B cell (primary cell): ENCODE measurements at regions not wholly inside any gene's neighbourhood (a gene's known extent, or its start where the extent isn't known, plus 50 kb on each side); places are given as distances from the start of the nearest gene placed in this dataset.

Experiments
- ATAC-seq: fragments of 200-7000 bp; cut with Tn5 transposase; one replicate; pipeline ENCODE4 v1.10.0; 2021; ENCODE audit warnings: low read depth, mild to moderate bottlenecking, moderate number of reproducible peaks, moderate library complexity
- CTCF ChIA-PET: fragments of 350-600 bp; sonication (Branson Sonifier 250); formaldehyde crosslinking; loops from one replicate; lab custom pipeline; 2021; ENCODE audit warnings: antibody characterized with exemption, inconsistent platforms; lab: Charles Lee
- POLR2A ChIA-PET: fragments of 350-600 bp; sonication (Branson Sonifier 250); formaldehyde crosslinking; loops from one replicate; lab custom pipeline; 2021; ENCODE audit warnings: antibody characterized with exemption; lab: Charles Lee
- DNase-seq: peaks from one replicate; pipeline ENCODE4 v3.0.0; 2013
- H2AFZ ChIP-seq: 2 replicates; pipeline ENCODE4 v1.6.1; 2012; ENCODE audit warnings: mild to moderate bottlenecking, low read depth, low read length; ENCODE audit not compliant: insufficient read depth, poor library complexity, severe bottlenecking
- H3K27ac ChIP-seq, 2 donors: 1 replicate in 1 of 2; 2 replicates in 1 of 2; pipeline ENCODE4 v1.5.1; 2012 to 2013; ENCODE audit warnings: low read length in 2 of 2, mild to moderate bottlenecking in 2 of 2, moderate library complexity in 1 of 2
- H3K27me3 ChIP-seq, 4 experiments: fragments of 200-600 bp in 1 of 4; sonication (generic) in 1 of 4; replicated peaks in 1 of 4; 1 replicate in 2 of 4; 2 replicates in 2 of 4; pipeline versions ENCODE4 v1.6.1 to v1.7.0; 2013 to 2016; ENCODE audit warnings: low read length in 3 of 4, mild to moderate bottlenecking in 2 of 4, mixed read lengths in 1 of 4, moderate library complexity in 1 of 4; ENCODE audit not compliant: insufficient read depth in 4 of 4, control insufficient read depth in 3 of 4; ENCODE audit errors: control extremely low read depth in 1 of 4
- H3K36me3 ChIP-seq, 2 experiments: replicated peaks in 1 of 2; 1 replicate in 1 of 2; 2 replicates in 1 of 2; pipeline versions ENCODE4 v1.6.1 to v1.7.1; 2013; ENCODE audit warnings: low read length in 1 of 2; ENCODE audit not compliant: insufficient read depth in 2 of 2, control insufficient read depth in 1 of 2; ENCODE audit errors: control extremely low read depth in 1 of 2, extremely low read depth in 1 of 2
- H3K4me1 ChIP-seq, 2 donors: fragments of 200-600 bp in 1 of 2; sonication (generic) in 1 of 2; 1 replicate in 1 of 2; 2 replicates in 1 of 2; pipeline versions ENCODE4 v1.5.1 to v1.6.1; 2013 to 2017; ENCODE audit warnings: low read length in 2 of 2; ENCODE audit not compliant: control insufficient read depth in 2 of 2, insufficient read depth in 2 of 2
- H3K4me2 ChIP-seq: replicated peaks from 2 replicates; pipeline ENCODE3; 2012; ENCODE audit warnings: mild to moderate bottlenecking, low read depth, low read length; ENCODE audit not compliant: poor library complexity, severe bottlenecking
- H3K4me3 ChIP-seq, 5 experiments: fragments of 200-600 bp in 1 of 5; sonication (generic) in 1 of 5; 1 replicate in 3 of 5; 2 replicates in 2 of 5; pipeline versions ENCODE4 v1.5.1 to v1.7.0; 2011 to 2016; ENCODE audit warnings: low read length in 4 of 5, mild to moderate bottlenecking in 4 of 5, low read depth in 2 of 5, control low read depth in 1 of 5, moderate library complexity in 1 of 5; ENCODE audit not compliant: insufficient read depth in 1 of 5; ENCODE audit errors: control extremely low read depth in 1 of 5, extremely low read depth in 1 of 5
- H3K79me2 ChIP-seq: fragments of 200-600 bp; sonication (generic); one replicate; pipeline ENCODE4 v1.6.0; 2016; ENCODE audit warnings: low read length; ENCODE audit not compliant: control insufficient read depth, insufficient read depth
- H3K9ac ChIP-seq: fragments of 200-600 bp; sonication (generic); 2 replicates; pipeline ENCODE4 v1.6.1; 2017; ENCODE audit warnings: mild to moderate bottlenecking, low read length, moderate library complexity
- H3K9me3 ChIP-seq, 3 donors: one replicate each; pipeline versions ENCODE4 v1.6.1 to v1.7.1; 2013; ENCODE audit warnings: low read length in 2 of 3; ENCODE audit not compliant: control insufficient read depth in 2 of 3, insufficient read depth in 1 of 3; ENCODE audit errors: control extremely low read depth in 1 of 3
- H4K20me1 ChIP-seq: 2 replicates; pipeline ENCODE4 v1.6.0; 2012; ENCODE audit warnings: mild to moderate bottlenecking, low read length; ENCODE audit not compliant: insufficient read depth, control insufficient read depth, poor library complexity, severe bottlenecking
- H3K27ac Mint-ChIP-seq: one replicate; pipeline ENCODE4 v1.8.0; 2021; ENCODE audit warnings: mixed read lengths
- H3K27me3 Mint-ChIP-seq: one replicate; pipeline ENCODE4 v1.8.0; 2021; ENCODE audit warnings: mixed read lengths
- H3K4me1 Mint-ChIP-seq: one replicate; pipeline ENCODE4 v1.8.0; 2021; ENCODE audit warnings: mixed read lengths
- H3K4me3 Mint-ChIP-seq: one replicate; pipeline ENCODE4 v1.8.0; 2021; ENCODE audit warnings: mixed read lengths
- H3K9me3 Mint-ChIP-seq: one replicate; pipeline ENCODE4 v1.8.0; 2022; ENCODE audit warnings: mixed read lengths; ENCODE audit not compliant: insufficient read depth
- EZH2 ChIP-seq: IDR thresholded peaks from 2 replicates; pipeline ENCODE4 v1.6.1; 2012; ENCODE audit warnings: borderline replicate concordance, low read depth, mild to moderate bottlenecking, moderate library complexity, low read length; ENCODE audit not compliant: insufficient read depth, poor library complexity, severe bottlenecking
- WGBS: methylation state at CpG from one replicate; pipeline ENCODE4 v1.1.5; 2013; ENCODE audit warnings: missing lambda C conversion rate; ENCODE audit not compliant: insufficient coverage; 5-methylcytosine and 5-hydroxymethylcytosine counted together
- intact Hi-C: fragments of 100-400 bp; cut with micrococcal nuclease; formaldehyde crosslinking; loops from one replicate; pipeline ENCODE4 v1.10.0; 2022
- TF ChIP-seq, protein P1 (sequence below): fragments of 200-600 bp; IDR thresholded peaks from one replicate; pipeline ENCODE4 v1.8.0; 2022; ENCODE audit warnings: antibody characterized with exemption, mild to moderate bottlenecking

DNA sequence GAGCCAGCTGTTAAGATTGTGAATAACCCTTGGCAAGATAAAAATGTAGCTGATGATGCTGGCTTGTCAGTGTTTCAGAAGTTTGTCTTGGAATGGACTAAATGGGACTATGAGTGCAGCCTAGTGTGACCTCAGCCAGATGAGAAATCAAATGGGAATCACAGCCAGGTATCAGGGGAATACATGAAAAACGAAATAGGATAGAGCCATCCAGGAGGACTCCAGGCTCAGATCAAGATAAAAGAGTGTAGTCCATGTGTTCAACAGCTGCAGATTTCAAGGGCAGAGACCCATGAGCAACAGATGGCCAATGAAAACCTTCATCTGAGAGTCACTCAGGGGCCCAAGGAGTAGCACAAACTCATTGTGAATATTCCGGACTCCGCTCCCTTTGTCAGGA lies 1080.9 kb upstream of the CADM2 start:
- Histone ChIP-seq H4K20me1 (no peaks in the 10 kb centered on the region), H3K4me3 (no peak overlapping the region), H3K27me3 (no peaks in the 10 kb centered on the region), H3K9ac (no peak overlapping the region), H3K4me1 (no peaks in the 10 kb centered on the region), H3K9me3 (peaks cover 0 to 2% (median 1%) of the 10 kb centered on the region in 3 donors), H3K27ac (no peak overlapping the region), H3K79me2 (no peaks in the 10 kb centered on the region), H2AFZ (no peak overlapping the region), H3K36me3 (no peaks in the 10 kb centered on the region), H3K4me2 (no peak overlapping the region)
- DNase-seq = no peak
- Mint-ChIP-seq H3K4me3 (no peak overlapping the region), H3K9me3 (peaks cover 2% of the 10 kb centered on the region), H3K27ac (no peak overlapping the region), H3K27me3 (no peaks in the 10 kb centered on the region), H3K4me1 (no peaks in the 10 kb centered on the region)
- ChIA-PET POLR2A (no interaction called here), CTCF (no interaction called here)
- ATAC-seq = no peak
- intact Hi-C loops = no loop called here
- WGBS = 59% methylated on average over 1 of the region's 3 CpGs
- TF ChIP-seq, protein P1, sequence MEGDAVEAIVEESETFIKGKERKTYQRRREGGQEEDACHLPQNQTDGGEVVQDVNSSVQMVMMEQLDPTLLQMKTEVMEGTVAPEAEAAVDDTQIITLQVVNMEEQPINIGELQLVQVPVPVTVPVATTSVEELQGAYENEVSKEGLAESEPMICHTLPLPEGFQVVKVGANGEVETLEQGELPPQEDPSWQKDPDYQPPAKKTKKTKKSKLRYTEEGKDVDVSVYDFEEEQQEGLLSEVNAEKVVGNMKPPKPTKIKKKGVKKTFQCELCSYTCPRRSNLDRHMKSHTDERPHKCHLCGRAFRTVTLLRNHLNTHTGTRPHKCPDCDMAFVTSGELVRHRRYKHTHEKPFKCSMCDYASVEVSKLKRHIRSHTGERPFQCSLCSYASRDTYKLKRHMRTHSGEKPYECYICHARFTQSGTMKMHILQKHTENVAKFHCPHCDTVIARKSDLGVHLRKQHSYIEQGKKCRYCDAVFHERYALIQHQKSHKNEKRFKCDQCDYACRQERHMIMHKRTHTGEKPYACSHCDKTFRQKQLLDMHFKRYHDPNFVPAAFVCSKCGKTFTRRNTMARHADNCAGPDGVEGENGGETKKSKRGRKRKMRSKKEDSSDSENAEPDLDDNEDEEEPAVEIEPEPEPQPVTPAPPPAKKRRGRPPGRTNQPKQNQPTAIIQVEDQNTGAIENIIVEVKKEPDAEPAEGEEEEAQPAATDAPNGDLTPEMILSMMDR = no peak
- no peak for TF ChIP-seq EZH2

DNA sequence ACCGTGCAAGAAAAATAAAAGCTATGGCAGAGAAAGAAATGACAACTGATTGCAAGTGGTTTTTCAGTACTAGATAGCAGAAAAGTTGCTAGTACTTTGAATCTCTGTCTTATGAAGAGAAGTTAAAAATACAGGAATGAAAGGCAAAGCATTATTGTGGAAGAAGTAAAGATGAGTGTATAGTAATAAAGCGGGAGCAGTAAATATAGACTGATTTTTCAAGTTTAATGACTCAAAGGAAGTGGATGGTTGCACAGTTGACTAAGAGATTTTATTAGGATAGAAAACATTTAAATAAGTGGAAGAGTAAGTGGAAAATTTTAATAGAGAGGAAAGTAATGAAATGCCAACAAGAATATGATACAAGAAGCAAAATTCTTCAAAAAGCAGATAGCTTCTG lies 1076.1 kb upstream of the CADM2 start:
- H4K20me1 ChIP-seq = no peaks in the 10 kb centered on the region
- no peak overlapping the region for H3K27ac ChIP-seq
- ATAC-seq (no peak), DNase-seq (no peak)
- no peak overlapping the region for H3K4me2 ChIP-seq
- ChIA-PET POLR2A (no interaction called here), CTCF (no interaction called here)
- no peak overlapping the region for H3K9ac ChIP-seq
- 100% methylated on average over 2 of the region's 2 CpGs for WGBS
- intact Hi-C loops = no loop called here
- H3K9me3 ChIP-seq = peaks cover 0 to 3% (median 1%) of the 10 kb centered on the region in 3 donors
- no peaks in the 10 kb centered on the region for H3K27me3 ChIP-seq
- no peak overlapping the region for H3K4me3 Mint-ChIP-seq
- TF ChIP-seq, protein P1 = no peak
- no peak for TF ChIP-seq EZH2
- H3K4me3 ChIP-seq = no peak overlapping the region
- no peaks in the 10 kb centered on the region for H3K4me1 ChIP-seq
- no peaks in the 10 kb centered on the region for H3K36me3 ChIP-seq
- H3K27me3 Mint-ChIP-seq = no peaks in the 10 kb centered on the region
- H3K27ac Mint-ChIP-seq = no peak overlapping the region
- H3K9me3 Mint-ChIP-seq = peaks cover 1% of the 10 kb centered on the region
- no peaks in the 10 kb centered on the region for H3K4me1 Mint-ChIP-seq
- H3K79me2 ChIP-seq = no peaks in the 10 kb centered on the region
- no peak overlapping the region for H2AFZ ChIP-seq
